ENCODE measurements at regions not wholly inside any gene's neighbourhood (a gene's known extent, or its start where the extent isn't known, plus 50 kb on each side); places are given as distances from the start of the nearest gene placed in this dataset.

DNA sequence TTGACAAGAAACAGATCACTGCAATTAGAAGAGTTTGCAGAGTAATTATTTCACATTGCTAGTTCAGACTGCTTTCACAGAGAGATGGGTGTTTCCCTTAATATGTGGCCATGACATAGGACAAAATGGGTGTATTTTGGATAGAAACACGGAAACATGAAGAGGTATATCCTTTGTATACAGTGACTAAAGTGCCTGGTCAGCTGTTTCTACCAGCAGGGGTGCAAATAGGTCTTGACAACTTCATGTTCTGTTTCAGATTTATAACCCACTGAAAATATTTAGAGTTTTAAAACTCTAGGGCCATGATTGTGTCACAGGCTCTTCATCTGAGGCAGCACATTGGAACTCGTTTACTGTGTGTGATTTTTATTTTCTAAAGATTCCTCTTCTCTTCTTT lies 357.1 kb upstream of the TNP1 start:
- no peak for DNase-seq (ENCODE audit: low read depth)
- TF ChIP-seq CTCF (IDR thresholded peaks at IDR 0.05; ENCODE audit: low read depth, low read length) (no peak), MAX (IDR thresholded peaks at IDR 0.05; ENCODE audit: low read depth, low read length) (no peak), MYC (IDR thresholded peaks at IDR 0.05; ENCODE audit: low read depth, low read length) (no peak), POLR2A (IDR thresholded peaks at IDR 0.05; ENCODE audit: extremely low read depth, insufficient read length) (no peak)
- no peak overlapping the region for H3K4me3 ChIP-seq (ENCODE audit: low read depth, low read length)

DNA sequence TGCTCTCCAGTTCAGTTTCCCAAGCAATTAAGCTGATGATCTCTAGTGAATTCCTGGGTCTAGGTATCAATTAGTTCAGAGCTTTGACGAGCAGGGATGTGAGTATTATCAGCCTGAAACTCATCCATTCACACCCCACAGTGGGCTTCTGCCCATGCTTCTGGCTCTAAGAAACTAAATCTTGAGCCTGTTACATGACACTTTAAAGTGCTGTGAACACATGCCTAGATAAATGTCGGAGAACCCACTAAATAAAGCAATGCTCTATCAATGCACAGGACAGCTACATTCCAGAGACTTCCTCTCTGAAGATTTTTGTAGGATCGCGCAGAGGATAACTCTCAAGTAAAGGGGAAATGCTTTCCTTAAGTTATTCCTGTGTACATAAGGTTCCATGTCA lies 356.5 kb upstream of the TNP1 start:
- H3K4me3 ChIP-seq (ENCODE audit: low read depth, low read length) = no peak overlapping the region
- TF ChIP-seq MYC (IDR thresholded peaks at IDR 0.05; ENCODE audit: low read depth, low read length) (no peak), CTCF (IDR thresholded peaks at IDR 0.05; ENCODE audit: low read depth, low read length) (no peak), POLR2A (IDR thresholded peaks at IDR 0.05; ENCODE audit: extremely low read depth, insufficient read length) (no peak), MAX (IDR thresholded peaks at IDR 0.05; ENCODE audit: low read depth, low read length) (no peak)
- no peak for DNase-seq (ENCODE audit: low read depth)

- DNase-seq (ENCODE audit: low read depth) = no peak
- H3K4me3 ChIP-seq (ENCODE audit: low read depth, low read length) = no peak overlapping the region
- no peak for TF ChIP-seq POLR2A (IDR thresholded peaks at IDR 0.05; ENCODE audit: extremely low read depth, insufficient read length)
- no peak for TF ChIP-seq MAX (IDR thresholded peaks at IDR 0.05; ENCODE audit: low read depth, low read length)
- TF ChIP-seq CTCF (IDR thresholded peaks at IDR 0.05; ENCODE audit: low read depth, low read length) = no peak
- no peak for TF ChIP-seq MYC (IDR thresholded peaks at IDR 0.05; ENCODE audit: low read depth, low read length)
These were observed 356.0 kb upstream of the TNP1 start for GRCh38 chr2:217215877-217216276.

DNA sequence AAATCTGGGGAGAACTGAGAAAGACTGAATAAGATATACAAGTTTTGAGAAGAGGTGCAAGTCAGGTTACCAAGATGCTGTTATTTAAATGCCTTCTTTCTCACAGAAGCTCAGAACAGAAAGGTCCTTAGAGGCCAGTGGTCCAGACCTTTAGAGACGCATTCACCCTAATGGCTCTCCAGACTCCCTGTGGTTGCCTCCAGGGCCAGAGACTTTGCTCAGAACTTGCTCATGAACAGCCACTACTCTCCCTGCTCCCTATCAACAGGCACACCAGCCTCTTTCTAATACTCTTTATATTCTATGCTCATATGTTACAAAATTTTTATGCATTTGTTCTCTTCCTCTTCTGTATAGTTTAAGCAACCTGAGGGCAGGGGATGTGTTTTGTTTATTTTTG lies 349.0 kb upstream of the TNP1 start:
- no peak for DNase-seq (ENCODE audit: low read depth)
- H3K4me3 ChIP-seq (ENCODE audit: low read depth, low read length) = no peak overlapping the region
- TF ChIP-seq CTCF (IDR thresholded peaks at IDR 0.05; ENCODE audit: low read depth, low read length) (no peak), POLR2A (IDR thresholded peaks at IDR 0.05; ENCODE audit: extremely low read depth, insufficient read length) (no peak), MAX (IDR thresholded peaks at IDR 0.05; ENCODE audit: low read depth, low read length) (no peak), MYC (IDR thresholded peaks at IDR 0.05; ENCODE audit: low read depth, low read length) (no peak)

GRCh38 chr2:217207699-217208010 lies 347.8 kb upstream of the TNP1 start:
- TF ChIP-seq MYC (IDR thresholded peaks at IDR 0.05; ENCODE audit: low read depth, low read length) (no peak), CTCF (IDR thresholded peaks at IDR 0.05; ENCODE audit: low read depth, low read length) (no peak), MAX (IDR thresholded peaks at IDR 0.05; ENCODE audit: low read depth, low read length) (no peak), POLR2A (IDR thresholded peaks at IDR 0.05; ENCODE audit: extremely low read depth, insufficient read length) (no peak)
- no peak overlapping the region for H3K4me3 ChIP-seq (ENCODE audit: low read depth, low read length)
- no peak for DNase-seq (ENCODE audit: low read depth)

Data from NB4 (cell line).